ENCODE measurements at regions not wholly inside any gene's neighbourhood (a gene's known extent, or its start where the extent isn't known, plus 50 kb on each side); places are given as distances from the start of the nearest gene placed in this dataset.
"Not testable (repeated sequence)": the region's sequence is repeated elsewhere in the genome, so short reads cannot be mapped to it uniquely, and the experiment has no call there.

GRCh38 chr10:78442836-78443550 lies 409.3 kb downstream of the RPS24 start:
- no peak for DNase-seq

DNA sequence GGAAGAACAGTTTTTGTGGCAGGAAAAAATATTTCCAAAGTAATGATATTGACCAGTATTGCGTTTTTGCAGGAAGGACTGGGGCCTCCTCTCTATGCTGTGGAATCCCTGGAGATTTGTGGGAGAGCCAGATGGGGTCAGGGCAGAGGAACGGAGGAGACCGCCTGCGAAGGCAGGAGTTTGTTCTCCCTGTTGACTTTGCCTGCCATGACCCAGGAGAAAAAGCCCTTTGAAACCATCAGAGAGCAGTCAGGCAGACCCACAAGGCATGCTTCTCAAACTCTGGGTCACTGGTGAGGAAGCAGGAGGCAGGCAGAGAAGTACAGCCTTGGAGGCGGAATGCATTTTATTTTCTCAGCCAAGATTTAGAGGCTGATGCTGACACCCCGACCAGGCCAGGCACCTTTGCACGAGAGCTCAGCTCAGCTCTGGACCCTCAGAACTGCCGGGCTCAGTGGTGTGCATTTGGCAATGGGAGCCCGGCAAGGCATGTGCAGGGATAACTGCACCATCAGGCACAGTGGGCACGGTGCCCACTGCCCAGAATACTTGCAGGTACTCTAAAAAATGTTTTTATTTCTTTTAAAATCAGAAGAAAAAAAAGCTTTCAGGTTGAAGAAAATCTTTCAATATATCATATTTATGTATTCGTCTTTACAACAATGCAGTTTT lies 410.4 kb downstream of the RPS24 start:
- DNase-seq, result no peak

DNA sequence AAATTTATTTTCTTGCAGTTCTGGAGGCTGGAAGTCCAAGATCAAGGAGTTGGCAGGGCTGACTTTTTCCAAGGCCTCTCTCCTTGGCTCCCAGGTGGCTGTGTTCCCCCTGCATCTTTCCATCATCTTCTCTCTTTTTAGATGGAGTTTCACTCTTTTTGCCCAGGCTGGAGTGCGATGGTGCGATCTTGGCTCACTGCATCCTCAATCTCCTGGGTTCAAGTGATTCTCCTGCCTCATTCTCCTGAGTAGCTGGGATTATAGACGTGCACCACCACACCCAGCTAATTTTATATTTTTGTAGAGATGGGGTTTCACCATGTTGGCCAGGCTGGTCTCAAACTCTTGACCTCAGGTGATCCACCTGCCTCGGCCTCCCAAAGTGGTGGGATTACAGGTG lies 411.1 kb downstream of the RPS24 start:
- not testable (repeated sequence) for DNase-seq

DNA sequence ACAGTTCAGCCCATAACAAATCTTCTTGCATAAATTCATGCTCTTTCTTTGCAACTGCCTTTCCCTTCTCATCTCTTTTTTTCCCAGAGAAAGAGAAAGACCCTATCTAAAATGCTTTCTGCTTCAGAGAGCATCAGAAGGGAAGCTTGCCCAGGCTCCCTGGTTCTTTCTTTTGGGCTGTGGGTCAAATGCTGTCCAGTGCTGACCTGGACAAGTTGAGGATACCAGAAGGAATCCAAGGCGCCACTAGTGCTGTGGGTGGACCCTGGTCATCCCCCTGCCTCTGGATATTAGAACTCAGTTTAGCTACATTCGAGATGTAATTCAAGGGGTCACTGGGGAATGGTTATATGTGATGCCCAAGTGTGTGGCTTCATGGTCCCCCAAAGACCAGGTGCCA lies 411.6 kb downstream of the RPS24 start:
- no peak for DNase-seq

GRCh38 chr10:78448470-78448869 lies 414.8 kb downstream of the RPS24 start:
- no peak for DNase-seq

GRCh38 chr10:78448994-78449418 lies 415.3 kb downstream of the RPS24 start:
- no peak for DNase-seq

DNA sequence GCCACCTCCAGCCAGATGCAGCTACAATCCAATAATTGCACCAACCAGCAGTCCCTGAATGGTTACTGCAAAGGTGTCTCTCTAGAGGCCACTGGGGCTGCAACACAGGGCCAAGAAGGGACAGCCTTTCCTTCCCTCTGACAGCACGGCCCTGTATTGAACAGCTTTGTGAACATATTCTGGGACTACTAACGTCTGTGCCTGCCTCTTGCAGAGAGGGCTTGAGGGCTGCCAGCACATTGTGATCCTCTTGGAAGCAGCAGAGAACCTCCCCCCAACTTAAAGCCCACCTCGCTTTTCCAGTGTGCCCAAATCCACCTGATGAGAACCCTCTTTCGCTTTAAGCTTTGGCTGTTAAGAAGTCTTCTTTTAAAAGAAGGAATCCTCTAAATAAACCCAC lies 415.9 kb downstream of the RPS24 start:
- no peak for DNase-seq

DNA sequence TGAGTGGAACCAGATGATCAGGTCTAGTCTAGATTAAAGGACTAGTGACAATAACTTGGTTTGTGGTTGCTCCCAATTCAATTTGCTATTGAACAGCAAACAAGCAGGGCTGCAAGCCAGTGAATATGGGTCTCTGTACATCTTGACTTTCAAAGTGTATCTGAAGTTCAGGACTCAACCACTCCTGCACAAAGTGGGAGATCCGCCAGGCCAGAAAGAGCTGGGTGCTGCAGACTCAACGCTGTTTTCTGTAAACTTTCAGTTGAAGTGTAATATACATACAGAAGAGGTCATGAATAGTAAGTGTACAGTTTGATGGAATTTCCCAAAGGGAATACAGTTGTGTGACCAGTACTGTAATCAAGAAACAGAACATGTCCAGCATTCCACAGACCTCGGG lies 416.6 kb downstream of the RPS24 start:
- no peak for DNase-seq

DNA sequence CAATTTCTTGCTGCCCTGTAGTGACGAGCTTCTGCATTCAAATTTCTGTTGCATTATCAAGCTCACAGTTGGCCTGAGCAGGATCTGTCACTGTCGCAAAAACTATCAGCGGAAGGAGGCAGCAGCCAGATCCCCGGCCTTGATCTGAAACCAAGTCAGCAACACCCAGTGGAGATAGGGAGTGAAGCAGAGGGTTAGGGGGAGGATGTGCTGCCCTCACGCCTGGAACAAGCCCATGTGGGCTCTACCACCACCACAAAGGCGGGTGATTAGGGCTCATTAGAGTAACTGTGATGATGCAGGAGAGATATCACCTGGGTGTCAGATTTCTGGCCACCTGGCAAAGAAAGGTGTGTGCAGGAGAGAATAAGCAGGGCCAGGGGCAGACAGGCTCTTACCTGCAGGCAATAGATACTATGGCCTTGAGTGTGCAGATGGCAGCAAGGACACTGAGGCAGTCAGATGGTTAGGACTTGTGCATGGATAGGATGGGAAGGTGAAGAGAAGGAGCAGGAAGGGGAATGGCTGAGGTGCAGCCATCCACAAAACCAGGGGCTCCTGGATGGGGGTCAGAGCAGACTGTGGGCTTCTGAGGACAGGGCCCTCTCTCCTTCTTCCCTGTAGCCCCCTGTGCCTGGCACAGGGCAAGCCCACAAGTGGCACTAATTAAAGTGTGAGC lies 417.3 kb downstream of the RPS24 start:
- no peak for DNase-seq

- DNase-seq, result no peak
Observed at GRCh38 chr10:78451592-78451991, 417.9 kb downstream of the RPS24 start.

GRCh38 chr10:78454123-78454645 lies 420.5 kb downstream of the RPS24 start:
- no peak for DNase-seq

DNA sequence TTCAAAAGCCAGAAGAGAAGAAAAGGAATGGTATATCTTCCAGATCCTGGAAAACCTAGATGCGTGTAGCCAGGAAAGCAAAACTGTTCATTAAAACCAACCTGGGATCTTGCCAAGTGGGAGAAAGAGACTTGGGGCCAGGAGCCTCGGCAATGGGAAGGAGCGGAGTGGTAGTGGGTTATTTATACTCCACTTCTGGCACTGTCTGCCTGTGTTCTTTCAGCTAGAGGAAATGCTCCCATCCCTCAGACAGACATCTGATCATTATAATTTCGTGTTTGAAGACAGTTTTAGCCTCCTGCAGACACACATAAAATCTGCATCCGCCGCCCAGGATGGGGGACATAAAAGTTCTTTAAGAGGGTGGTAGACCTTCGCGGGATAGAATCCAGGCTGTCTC lies 421.6 kb downstream of the RPS24 start:
- no peak for DNase-seq

GRCh38 chr10:78455811-78456210 lies 422.1 kb downstream of the RPS24 start:
- no peak for DNase-seq

DNA sequence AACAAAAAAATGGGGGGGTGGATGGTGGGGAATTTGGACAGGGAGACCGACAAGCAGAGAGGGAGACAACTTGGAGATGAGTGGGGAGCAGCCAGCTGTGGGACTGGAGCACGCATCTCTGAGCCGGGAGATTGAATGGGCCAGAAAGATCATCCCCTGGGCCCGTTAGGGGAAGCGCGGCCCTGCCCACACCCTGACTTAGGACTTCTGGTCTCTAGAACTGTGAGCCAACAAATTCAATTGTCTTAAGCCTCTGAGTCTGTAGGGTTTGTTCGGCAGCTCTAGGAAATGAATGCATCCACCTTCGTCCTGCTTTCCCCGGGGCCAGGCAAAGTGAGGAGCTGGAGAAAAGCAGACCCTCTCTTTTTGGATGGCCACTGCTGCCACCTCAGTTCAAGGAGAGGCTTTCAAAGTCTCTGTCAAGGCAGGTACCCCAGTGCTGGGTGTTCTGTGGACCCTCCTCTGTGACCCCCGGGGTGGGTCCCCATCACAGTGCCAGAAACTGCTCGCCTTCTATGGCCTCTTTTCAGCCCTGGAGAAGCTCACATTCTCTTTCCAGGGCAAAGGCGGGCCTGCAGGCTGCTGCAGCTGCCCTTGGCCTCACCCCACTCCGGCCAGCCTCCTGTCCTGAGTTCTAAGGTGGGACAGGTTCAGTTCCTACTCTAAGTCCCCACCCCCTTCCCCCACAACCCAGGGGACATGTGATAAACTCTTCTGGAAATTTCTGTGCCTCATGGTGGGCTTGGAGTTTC lies 423.2 kb downstream of the RPS24 start:
- DNase-seq, result no peak

DNA sequence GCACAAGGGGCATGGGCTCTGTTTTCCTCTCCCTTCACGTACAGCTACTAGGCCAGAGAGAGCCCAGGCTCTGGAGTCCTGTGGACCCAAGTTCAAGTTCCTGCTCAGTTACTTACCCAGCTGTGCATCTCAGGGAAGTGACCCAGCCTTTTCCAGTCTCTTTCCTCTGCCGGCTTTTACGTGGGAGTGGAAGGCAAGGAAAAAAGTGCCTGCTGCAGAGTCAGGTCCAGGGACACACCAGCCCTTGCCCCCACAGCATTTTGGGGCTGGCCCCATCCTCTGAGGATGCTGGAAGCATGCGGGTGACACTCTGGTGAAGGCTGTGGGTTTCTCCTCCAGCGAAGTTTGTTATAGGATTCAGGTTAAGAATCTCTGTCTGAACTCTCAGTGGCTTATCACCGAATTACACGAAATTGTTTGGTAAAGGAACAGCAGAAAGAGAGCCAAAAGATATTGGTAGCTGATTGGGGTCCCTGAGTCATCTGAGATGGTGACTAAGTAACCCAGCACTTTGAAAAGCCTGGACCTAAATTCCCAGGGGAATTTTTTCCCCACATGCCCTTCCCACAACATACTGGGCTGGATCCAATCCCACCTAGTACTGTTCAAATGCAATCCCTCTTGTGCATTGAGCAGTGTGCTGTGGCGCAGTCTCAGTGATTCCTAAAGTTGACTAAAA lies 424.3 kb downstream of the RPS24 start:
- DNase-seq, result no peak

- no peak for DNase-seq
Observed at GRCh38 chr10:78458983-78459638, 425.4 kb downstream of the RPS24 start.

- DNase-seq, result no peak
Observed at GRCh38 chr10:78459639-78460037, 426.0 kb downstream of the RPS24 start.

- DNase-seq, result no peak
Observed at GRCh38 chr10:78460204-78460603, 426.5 kb downstream of the RPS24 start.

DNA sequence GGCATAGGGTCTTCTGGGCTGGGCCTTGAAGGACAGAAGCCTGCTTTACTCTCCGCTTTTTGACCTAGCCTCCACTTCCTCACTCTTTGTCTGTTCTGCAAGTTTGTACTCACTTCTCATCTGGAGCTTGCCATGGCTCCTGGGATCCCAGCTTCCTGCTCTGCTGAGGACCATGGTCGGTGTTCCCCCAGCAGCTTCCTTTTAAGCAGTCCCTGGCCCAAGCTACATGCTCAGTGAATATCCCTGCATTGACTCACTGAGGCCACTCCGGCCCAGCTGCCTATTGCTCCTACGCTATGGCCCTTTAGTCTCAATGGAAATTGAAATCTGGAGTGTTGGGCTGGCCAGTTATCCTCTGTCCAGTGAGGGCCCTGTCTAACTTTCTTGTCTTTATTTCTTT lies 427.7 kb downstream of the RPS24 start:
- DNase-seq, result no peak

- DNase-seq, result no peak
Observed at GRCh38 chr10:78462176-78462575, 428.5 kb downstream of the RPS24 start.

DNA sequence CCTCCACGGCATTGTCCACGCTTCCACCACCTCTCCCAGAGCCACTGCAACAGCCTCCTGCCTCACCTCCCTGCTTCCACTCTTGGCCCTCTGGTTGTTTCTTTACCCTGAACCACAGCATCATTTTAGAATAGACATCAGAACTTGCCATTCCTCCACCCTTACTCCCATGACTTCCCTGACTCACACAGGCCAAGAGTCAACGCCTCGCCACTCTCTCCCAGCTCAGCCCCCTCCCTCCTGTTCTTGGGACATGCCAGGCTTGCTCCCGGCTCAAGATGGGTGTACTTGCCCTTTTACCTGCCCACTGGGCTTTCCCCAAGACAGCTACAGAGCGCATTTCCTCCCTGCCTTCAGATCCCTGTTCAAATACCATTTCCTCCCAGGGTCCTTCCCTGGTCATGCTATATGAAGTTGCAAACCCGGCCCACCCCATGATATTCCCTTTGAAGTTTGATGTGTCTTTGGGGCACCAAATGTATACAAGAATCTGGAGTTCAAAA lies 429.1 kb downstream of the RPS24 start:
- DNase-seq, result no peak

All from CD4-positive, alpha-beta T cell treated with Interleukin-15 for 1 hour (primary cell).